ENCODE measurements at regions not wholly inside any gene's neighbourhood (a gene's known extent, or its start where the extent isn't known, plus 50 kb on each side); places are given as distances from the start of the nearest gene placed in this dataset.
"Not testable (repeated sequence)": the region's sequence is repeated elsewhere in the genome, so short reads cannot be mapped to it uniquely, and the experiment has no call there.

DNA sequence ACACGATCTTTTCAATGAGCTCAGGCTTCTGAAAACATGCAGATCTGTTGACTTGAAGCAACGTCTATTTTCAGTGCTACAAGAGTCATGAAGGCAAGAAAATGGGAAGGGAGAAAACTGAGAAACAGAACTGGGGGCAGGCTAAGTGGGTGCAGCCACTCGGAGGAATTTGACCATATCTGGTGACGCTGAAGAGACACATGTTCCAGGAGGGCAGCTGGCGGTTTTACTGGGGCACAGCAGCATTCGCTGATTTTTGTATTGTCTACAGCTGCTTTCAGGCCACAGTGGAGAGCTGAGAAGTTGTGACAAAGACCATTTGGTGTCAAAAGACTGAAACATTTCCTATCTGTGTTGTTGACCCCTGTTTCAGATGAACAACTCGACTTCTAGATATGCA, 103.0 kb upstream of the ELAC2 start:
- no peak for DNase-seq (ENCODE audit: low read depth, low spot score)
- no peak overlapping the region for H3K4me3 ChIP-seq (ENCODE audit: low read length)

DNA sequence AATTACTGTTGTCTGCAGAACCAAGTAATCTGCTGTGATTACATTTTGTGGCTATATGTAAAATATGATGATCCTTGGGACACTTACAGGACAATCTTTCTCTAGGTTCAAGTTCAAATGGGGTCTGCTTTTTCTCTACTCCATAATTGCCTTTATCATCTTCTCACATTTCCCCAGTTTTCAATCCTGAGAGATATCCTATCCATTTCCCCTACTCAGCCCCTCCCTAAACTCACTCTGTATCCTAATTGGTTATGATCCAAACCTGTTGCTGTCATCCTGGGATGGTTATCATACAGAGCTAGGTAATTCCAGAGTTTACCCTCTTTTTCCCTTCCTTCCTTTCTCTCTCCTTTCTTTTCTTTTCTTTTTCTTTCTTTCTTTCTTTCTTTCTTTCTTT, 100.5 kb upstream of the ELAC2 start:
- no peak overlapping the region for H3K4me3 ChIP-seq (ENCODE audit: low read length)
- DNase-seq (ENCODE audit: low read depth, low spot score): no peak

DNA sequence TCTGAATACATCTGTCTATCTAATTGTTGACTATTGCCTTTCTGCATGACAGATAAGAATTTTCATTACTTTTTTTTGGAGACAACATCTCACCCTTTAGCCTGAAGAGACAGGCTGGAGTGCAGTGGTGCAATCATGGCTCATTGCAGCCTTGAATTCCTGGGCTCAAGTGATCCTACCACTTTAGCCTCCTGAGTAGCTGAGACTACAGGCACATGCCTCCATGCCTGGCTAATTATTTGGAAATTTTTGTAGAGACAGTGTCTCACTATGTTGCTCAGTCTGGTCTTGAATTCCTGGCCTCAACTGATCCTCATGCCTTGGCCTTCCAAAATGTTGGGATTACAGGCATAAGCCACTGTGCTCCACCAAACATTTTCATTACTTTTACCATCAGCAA, 99.8 kb upstream of the ELAC2 start:
- no peak overlapping the region for H3K4me3 ChIP-seq (ENCODE audit: low read length)
- no peak for DNase-seq (ENCODE audit: low read depth, low spot score)

DNA sequence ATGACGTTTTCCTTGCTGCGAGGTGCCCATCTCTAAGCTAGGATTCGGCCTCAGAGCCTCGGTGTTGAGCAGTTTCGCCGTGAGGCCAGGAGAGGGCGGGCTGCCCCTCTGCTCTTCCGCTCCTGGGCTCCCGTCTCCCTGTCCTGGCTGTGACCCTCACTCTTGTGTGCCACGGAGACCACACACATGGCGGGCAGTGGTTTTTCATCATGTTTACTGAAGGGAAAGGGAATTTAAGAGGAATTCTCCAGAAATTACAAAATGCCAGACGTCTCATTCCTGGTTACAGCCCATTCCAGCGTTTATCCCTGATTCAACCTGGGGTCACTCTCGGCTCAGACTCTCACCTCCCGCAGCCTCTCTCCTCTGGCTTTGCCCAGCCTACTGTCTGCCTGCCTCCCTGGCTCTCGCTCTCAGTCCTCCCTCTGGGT, 96.8 kb upstream of the ELAC2 start:
- DNase-seq (ENCODE audit: low read depth, low spot score): no peak
- no peak overlapping the region for H3K4me3 ChIP-seq (ENCODE audit: low read length)

DNA sequence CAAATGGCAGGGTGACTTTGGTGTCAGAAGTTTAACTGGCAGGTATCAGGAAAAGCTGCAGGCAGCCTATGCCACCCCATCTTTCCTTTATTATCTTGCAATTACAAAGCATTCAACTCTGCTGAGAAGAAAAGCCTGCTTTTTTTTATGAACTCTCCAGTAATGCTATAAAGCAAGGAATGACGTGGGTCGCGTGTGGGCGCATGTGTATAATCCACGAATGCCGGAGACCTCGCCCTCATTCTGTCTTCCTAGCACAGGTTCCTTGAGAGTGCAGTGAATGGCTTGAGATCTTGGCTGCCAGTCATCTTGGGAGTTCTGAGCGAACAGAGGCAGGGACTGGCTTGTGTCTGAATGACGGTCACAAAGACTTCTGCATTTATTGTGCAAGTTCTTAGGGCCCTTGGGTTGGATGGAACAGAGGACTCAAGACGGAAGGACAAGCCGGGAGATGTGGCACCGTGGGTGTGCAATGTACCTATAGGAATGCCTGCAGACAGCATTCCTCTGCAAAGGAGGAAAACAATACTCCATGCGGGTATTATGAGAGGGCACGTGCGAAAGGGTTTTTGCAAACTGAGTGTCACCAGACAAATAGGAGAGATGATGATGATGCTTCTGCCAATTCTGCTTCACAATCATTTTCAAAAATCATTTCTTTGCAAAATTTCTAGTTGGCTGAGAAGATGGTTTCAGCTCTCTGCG, 96.1 kb upstream of the ELAC2 start:
- no peak overlapping the region for H3K4me3 ChIP-seq (ENCODE audit: low read length)
- DNase-seq (ENCODE audit: low read depth, low spot score): no peak

DNA sequence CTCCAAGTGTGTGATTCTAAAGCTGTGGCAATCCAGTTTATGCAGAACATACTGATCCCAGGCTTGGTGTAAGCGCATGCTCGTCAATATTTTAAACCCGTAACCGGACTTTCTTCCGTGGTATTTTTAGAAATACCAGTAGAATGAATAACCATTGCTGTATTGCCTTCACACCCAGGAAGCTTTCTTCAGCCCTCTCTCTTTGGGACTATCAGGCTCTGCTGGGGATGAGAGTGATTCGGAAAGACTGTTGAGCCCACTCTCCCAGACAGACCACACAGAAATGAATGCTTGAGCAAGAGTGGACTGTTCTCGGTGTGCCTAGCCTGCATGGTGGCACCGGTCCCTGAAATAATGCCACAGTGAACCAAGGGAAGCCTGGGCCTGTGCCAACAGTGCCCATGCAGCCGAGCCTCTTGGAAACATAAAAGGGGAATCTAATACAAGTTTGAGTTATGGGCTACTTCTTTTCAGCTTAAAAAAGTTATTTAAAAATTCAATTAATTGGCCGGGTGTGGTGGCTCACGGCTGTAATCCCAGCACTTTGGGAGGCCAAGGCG, 89.9 kb upstream of the ELAC2 start:
- DNase-seq (ENCODE audit: low read depth, low spot score): no peak

DNA sequence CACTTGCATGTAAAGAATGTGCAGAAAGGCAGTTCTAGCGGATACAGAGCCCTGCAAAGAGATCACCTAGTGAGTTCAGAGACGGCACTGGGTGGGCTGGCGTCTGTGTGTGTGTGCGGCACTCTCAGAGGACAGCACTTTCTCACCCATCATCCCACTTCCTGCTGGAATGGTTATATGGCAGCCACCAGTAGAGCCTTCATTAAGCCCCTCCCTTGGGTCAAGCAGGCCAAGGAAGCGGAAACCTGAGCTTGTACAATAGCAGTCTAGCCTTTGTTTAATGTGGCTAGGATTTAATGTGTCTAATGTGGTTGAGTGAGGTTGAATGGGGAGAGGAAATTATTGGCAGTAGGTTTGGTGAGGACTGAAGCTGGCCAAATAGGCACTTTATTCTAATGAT, 88.3 kb upstream of the ELAC2 start:
- DNase-seq (ENCODE audit: low read depth, low spot score): no peak
- no peak overlapping the region for H3K4me3 ChIP-seq (ENCODE audit: low read length)

More for the DNA sequence above, 89.9 kb upstream of the ELAC2 start:
- H3K4me3 ChIP-seq (ENCODE audit: low read length): no peak overlapping the region

DNA sequence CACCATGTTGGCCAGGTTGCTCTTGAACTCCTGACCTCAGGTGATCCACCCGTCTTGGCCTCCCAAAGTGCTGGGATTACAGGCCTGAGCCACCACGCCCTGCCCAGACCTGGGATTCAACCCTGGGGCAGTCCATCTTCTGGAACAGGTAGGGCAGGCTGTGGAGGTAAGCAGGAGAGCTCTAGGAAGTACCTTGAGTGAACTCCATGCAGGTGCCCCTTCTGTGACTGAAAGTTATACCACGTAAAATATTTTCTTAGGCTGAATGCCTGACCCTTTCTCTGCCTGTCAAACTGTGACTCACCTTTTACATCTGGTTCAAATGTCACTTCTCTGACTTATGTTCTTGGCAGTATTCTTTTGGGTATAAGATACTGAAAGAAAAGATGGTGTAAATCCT, 86.7 kb upstream of the ELAC2 start:
- no peak overlapping the region for H3K4me3 ChIP-seq (ENCODE audit: low read length)
- DNase-seq (ENCODE audit: low read depth, low spot score): no peak

DNA sequence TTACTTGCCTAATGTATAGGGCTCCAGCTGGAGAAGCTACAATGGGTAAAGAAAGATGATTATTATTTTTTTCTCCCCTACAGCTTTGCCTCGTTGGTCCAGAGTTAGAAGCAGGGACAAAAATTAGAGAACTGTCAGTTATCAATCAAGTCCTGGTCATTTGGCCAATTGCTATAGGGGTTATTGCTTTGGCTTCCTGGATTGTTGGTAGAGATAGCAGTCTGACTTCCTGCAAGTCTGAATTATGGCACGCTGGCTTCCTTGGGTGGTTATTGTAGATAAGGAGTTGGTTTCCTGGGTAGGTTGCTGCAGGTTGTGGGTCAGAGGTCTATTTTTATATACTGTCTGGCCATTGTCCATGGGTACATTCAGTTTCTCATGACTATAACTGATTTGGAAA, 84.7 kb upstream of the ELAC2 start:
- no peak overlapping the region for H3K4me3 ChIP-seq (ENCODE audit: low read length)
- no peak for DNase-seq (ENCODE audit: low read depth, low spot score)

DNA sequence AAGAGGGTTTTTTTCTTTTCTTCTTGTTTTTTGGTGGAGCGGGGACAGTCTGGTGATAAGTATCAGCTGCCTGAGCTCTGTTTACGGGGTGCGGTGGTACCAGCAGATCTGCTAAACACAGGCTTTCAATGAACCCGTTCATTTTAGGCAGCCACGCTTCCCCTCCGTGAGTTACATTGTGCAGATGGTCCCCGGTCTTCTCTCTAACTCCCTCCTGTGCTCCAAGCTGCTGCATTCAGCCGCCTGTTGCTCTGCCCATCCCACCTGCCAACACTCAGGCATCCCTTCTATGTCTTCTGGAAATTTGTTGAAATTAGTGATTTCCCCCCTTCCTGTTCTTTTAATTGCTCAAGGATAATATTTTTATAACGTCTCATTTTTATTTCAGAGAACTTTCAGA, 82.1 kb upstream of the ELAC2 start:
- no peak for DNase-seq (ENCODE audit: low read depth, low spot score)
- H3K4me3 ChIP-seq (ENCODE audit: low read length): no peak overlapping the region

DNA sequence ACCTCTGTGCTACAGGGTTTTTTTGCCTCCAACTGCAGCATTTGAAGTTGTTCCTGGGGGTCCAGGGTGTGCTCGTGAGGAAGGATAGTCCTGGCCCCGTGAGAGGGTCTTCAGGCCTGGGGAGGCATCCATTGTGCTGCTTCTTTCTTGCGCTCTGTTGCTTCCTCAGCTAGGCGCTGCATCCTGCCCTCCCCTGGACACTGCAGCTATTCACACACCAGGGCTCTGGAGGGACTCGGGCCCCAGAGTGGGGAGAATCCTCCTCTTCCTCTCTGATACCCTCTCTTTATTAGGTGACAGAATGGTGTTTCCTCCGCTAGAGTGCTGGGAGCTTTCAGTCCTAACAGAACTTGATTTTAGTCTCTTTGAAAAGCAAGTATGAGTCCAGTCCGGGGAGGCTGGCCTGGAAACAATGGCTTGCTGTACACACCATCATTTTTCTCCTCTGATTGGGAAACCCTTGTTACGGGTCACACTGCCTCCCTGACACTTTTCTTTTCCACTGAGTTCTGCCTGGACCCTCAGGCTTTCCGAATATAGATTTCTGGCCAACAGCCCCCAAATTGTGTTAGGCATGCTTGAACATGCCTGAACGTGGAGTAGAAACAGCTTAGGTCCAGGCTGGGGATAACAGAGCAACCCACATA, 81.4 kb upstream of the ELAC2 start:
- DNase-seq (ENCODE audit: low read depth, low spot score): no peak
- H3K4me3 ChIP-seq (ENCODE audit: low read length): no peak overlapping the region

DNA sequence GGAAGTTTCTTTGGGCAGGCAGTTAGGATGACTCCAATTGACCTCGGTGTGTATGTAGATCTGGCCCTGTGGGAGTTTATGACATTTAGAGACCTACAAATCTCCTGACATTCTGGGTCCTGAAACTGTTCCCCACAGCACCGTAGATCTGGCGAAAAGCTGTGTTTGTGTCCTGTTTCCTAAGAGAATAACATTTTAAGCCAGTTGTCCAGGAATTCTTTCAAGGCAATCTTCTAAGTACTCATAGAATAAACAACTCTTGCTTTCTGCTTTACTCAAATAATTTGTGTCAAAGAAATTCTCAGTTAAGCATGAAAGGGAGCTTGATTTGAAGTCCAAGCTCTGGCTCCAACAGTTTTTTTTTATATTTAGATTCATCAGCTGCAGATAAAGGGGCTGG, 78.5 kb upstream of the ELAC2 start:
- H3K4me3 ChIP-seq (ENCODE audit: low read length): no peak overlapping the region
- no peak for DNase-seq (ENCODE audit: low read depth, low spot score)

DNA sequence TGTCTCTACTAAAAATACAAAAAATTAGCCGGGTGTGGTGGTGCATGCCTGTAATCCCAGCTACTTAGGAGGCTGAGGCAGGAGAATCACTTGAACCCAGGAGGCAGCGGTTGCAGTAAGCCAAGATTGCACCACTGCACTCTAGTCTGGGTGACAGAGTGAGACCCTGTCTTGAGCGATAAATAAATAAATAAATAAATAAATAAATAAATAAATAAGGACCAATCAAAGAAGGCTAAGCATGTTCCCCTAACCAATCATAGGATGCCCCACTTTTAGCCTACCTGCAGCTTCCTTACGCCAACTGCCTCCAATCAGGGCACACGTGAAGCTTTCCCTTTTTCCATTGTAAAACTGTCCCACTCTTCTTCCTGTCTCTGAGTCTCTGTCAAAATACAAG, 74.2 kb upstream of the ELAC2 start:
- DNase-seq (ENCODE audit: low read depth, low spot score); H3K4me3 ChIP-seq (ENCODE audit: low read length): not testable (repeated sequence)

DNA sequence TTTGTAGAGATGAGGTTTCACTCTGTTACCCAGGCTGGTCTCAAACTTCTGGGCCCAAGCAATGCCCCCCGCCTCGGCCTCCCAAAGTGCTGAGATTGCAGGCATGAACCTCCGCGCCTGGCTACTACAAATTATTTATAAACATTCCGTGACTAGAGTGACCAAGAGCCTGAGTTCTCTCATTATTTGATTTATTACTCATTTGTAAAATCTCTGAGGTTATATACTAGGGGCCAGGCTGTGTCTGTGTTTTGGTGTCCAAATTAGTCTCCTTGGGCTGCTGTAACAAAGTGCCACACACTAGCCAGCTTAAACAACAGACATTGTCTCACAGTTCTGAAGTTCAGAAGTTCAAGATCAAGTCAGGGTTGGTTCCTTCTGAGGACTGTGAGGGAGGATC, 70.8 kb upstream of the ELAC2 start:
- DNase-seq (ENCODE audit: low read depth, low spot score): no peak
- no peak overlapping the region for H3K4me3 ChIP-seq (ENCODE audit: low read length)

DNA sequence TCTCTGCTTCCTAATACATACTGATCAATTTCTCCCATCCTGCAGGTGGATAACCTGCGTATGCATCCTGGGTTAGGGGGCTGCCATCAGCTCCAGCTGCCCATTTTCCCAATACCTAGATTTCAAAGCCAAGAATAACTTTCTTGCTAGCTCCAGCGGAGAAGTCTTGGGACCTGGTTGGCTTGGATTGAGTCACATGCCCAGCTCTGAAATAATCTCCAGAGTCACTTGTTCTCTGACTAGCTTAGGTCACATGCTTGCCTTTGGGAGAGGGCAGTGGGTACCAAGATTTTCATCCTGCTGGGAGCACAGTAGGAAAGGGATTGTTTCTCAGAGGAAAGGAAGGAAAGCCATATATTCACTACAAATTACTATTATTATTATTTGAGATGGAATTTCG, 70.0 kb upstream of the ELAC2 start:
- H3K4me3 ChIP-seq (ENCODE audit: low read length): no peak overlapping the region

DNA sequence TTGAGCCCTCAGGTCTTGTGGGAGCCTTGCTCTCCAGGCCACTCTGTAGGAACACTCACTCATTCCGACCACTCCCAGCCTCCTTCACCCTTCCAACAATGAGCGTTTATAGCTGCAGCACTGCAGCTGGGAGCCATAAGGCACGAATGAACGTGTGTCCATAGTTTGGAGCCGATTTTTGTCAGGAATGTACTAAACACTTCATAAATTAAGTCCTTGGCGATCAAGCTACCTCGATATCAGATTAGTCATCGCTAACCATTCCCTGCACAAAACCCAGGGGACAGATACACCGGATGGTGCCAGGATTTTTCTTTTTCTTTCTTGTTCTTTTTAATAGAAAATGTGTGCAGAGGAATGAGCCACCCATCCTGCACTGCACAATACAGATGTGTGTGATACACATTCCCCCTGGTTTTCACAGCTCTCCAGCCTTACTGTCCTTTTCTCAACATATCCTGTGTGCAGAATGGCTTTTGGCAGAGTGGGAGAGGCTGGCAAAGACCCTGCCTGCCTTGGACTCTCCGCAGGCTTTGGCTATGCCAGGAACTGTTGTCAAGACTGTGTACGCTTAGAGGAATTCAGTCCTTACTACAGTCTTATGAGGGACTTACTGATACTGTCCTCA, 68.4 kb upstream of the ELAC2 start:
- no peak overlapping the region for H3K4me3 ChIP-seq (ENCODE audit: low read length)
- DNase-seq (ENCODE audit: low read depth, low spot score): no peak

More for the DNA sequence above, 70.0 kb upstream of the ELAC2 start:
- DNase-seq (ENCODE audit: low read depth, low spot score): no peak

DNA sequence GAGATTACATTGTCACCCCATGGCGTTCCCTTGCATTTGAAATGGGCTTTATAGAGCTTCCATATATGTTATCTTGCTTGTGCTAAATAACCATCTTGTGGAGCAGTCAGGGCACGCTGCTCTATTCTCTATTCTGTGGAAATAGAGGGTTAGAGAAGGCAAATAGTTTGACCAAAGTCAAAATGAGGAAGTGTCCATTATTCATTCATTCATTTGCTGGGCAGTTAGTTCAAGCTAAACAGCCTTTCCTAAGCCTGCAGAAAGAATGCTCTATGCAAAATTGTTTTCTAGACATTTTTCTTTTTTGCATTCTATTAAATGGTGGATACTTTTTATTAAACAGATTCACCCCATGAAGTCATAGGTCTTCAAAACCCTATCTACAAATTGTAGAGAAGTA, 67.8 kb upstream of the ELAC2 start:
- no peak for DNase-seq (ENCODE audit: low read depth, low spot score)
- no peak overlapping the region for H3K4me3 ChIP-seq (ENCODE audit: low read length)

DNA sequence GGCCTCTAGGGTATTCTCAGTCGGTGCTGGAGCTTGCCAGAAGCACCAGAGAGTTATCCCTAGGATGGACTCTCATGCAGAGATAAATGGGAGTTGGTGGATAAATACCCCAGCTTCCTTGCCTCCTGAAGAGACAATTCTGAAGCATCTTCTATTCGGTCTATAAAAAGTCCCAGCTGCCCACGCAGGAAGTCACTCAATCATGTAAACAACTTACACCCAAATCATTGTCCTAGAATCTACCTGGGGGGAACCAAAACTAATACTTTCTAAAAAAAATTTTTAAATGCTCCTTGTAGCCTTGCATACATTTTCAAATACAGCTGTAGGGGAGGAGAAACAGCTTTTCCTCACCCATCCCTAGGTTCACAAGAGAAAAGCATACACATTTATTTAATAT, 66.6 kb upstream of the ELAC2 start:
- H3K4me3 ChIP-seq (ENCODE audit: low read length): no peak overlapping the region
- DNase-seq (ENCODE audit: low read depth, low spot score): no peak

DNA sequence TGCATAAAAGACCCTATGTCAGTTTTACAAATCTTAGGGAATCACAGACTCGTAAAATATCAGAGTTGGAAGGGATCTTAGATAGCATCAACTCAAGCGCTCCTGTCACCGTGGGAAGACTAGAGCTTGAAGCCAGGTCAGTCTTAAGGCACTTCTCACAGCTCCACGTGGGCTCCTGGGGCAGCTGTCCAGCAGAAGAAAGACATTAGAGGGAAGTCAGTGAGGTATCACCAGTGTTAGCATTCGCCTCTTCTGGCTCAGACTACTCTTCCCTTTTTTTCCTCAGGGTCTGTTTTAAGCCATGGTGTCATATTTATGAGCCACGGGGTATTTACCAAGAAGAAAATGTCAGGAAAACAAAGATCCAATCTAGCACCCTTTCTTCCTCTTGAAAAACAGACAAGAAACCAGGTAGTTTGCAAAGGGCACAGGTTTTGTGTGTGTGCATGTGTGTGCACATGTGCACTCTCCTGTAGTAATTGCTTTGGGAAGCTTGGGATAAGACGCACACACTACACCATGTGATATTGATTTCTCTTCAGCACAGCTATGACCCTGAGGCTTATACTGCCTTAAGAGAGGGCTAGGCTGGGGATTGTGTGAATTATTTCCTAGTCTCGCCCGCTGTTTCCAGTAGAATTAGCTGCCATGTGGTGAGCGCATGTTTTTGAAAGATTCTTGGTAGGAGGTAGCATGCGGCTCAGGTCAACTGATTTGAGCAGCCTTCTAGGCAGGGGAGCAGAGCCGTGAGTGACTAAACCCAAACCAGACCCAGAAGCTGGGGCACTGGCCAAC, 61.0 kb upstream of the ELAC2 start:
- H3K4me3 ChIP-seq (ENCODE audit: low read length): no peak overlapping the region
- DNase-seq (ENCODE audit: low read depth, low spot score): no peak

DNA sequence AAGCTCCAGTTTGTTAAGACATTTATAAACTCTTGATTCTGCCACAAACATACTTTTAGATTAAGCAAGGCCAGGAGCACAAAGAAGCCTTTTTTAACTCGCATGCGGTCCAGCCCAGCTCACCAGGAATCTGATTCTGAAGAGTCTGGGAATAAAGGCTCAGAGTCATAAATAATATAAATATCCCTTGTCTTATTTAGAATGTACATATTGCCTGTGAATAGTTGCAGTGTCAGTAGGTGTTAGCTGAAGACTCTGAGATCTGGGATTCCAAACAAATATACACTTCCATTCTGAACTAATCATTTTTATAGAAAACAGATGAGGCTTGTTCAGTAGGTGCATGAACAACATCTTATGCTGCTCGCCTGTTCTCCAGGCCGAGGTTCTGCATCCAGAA, 59.1 kb upstream of the ELAC2 start:
- no peak for DNase-seq (ENCODE audit: low read depth, low spot score)
- H3K4me3 ChIP-seq (ENCODE audit: low read length): no peak overlapping the region
